Kidney (tissue), 13 donors: ENCODE measurements at regions not wholly inside any gene's neighbourhood (a gene's known extent, or its start where the extent isn't known, plus 50 kb on each side); places are given as distances from the start of the nearest gene placed in this dataset.

Source experiments
- DNase-seq, 5 donors: peaks; one replicate each; pipeline ENCODE4 v3.0.0-alpha.2; 2013 to 2020
- FAIRE-seq: peaks from 2 replicates; lab custom pipeline; 2012; peaks lifted over from hg19 to GRCh38; lab: Jason Lieb, UNC
- H3K27ac ChIP-seq, 2 donors: one replicate each; pipeline ENCODE4 v1.7.0; 2013; ENCODE audit warnings: low read depth in 2 of 2, low read length in 2 of 2, inconsistent platforms in 1 of 2
- H3K27me3 ChIP-seq: one replicate; pipeline ENCODE4 v1.7.1; 2013; ENCODE audit warnings: low read length, inconsistent platforms; ENCODE audit not compliant: control insufficient read depth, insufficient read depth
- H3K36me3 ChIP-seq, 3 donors: one replicate each; pipeline versions ENCODE4 v1.7.0 to v1.7.1; 2013; ENCODE audit warnings: low read length in 3 of 3, control low read depth in 1 of 3, inconsistent platforms in 1 of 3; ENCODE audit not compliant: insufficient read depth in 3 of 3, control insufficient read depth in 2 of 3
- H3K4me1 ChIP-seq, 3 donors: one replicate each; pipeline versions ENCODE4 v1.7.0 to v1.7.1; 2013; ENCODE audit warnings: low read length in 3 of 3, inconsistent platforms in 1 of 3, low read depth in 1 of 3; ENCODE audit not compliant: control insufficient read depth in 2 of 3, insufficient read depth in 2 of 3
- H3K4me3 ChIP-seq, 3 donors: one replicate each; pipeline versions ENCODE4 v1.7.0 to v1.8.1; 2013; ENCODE audit warnings: low read length in 3 of 3, control low read depth in 1 of 3, inconsistent platforms in 1 of 3
- H3K9ac ChIP-seq, 3 donors: one replicate each; pipeline versions ENCODE4 v1.7.0 to v1.7.1; 2013; ENCODE audit warnings: low read length in 3 of 3, control low read depth in 1 of 3, inconsistent platforms in 1 of 3
- H3K9me3 ChIP-seq, 3 donors: one replicate each; pipeline versions ENCODE4 v1.7.0 to v1.7.1; 2013; ENCODE audit warnings: low read length in 3 of 3, control low read depth in 1 of 3, inconsistent platforms in 1 of 3; ENCODE audit not compliant: control insufficient read depth in 2 of 3, insufficient read depth in 1 of 3
- CTCF ChIP-seq: IDR thresholded peaks from 3 replicates; pipeline ENCODE4 v1.5.1; 2012; ENCODE audit warnings: mild to moderate bottlenecking, moderate library complexity, borderline replicate concordance; ENCODE audit not compliant: insufficient read depth; ENCODE audit errors: extremely low read depth
- intact Hi-C: fragments of 100-400 bp; cut with DNase I; formaldehyde crosslinking; loops from one replicate; pipeline ENCODE4 v1.11.1; 2022
- donor health status: control.
- donor health status: control.
- donor health status: control.
- donor health status: control.
- donor health status: control.
- donor health status: DM: yes; HTN: yes; CAD: no.
- donor health status: Normal renal cell carcinoma (clear cell type).

GRCh38 chr5:93886917-93887361 lies 145.5 kb upstream of the POU5F2 start:
- Histone ChIP-seq H3K36me3 (no peaks in the 10 kb centered on the region), H3K4me1 (no peaks in the 10 kb centered on the region), H3K9me3 (no peaks in the 10 kb centered on the region), H3K27ac (no peak overlapping the region), H3K9ac (no peak overlapping the region), H3K4me3 (peak overlapping the region; percentile 26 to 31 (median 30)), H3K27me3 (no peaks in the 10 kb centered on the region)
- FAIRE-seq (no peak), DNase-seq (peak in 2 of 5 donors; percentile 29 to 37)
- intact Hi-C loops, result no loop called here
- no peak for TF ChIP-seq CTCF

GRCh38 chr5:93886098-93886806 lies 144.9 kb upstream of the POU5F2 start:
- TF ChIP-seq CTCF, result no peak
- H3K9me3 ChIP-seq, result no peaks in the 10 kb centered on the region
- no peaks in the 10 kb centered on the region for H3K36me3 ChIP-seq
- no peak for FAIRE-seq
- no peak overlapping the region for H3K27ac ChIP-seq
- peak overlapping the region in 1 of 3 donors; percentile 26 for H3K4me3 ChIP-seq
- peak in 1 of 5 donors; percentile 40 for DNase-seq
- H3K9ac ChIP-seq, result no peak overlapping the region
- intact Hi-C loops, result no loop called here
- H3K4me1 ChIP-seq, result no peaks in the 10 kb centered on the region
- H3K27me3 ChIP-seq, result no peaks in the 10 kb centered on the region

GRCh38 chr5:93884254-93884653 lies 142.9 kb upstream of the POU5F2 start:
- intact Hi-C loops, result no loop called here
- no peak for FAIRE-seq
- no peak overlapping the region for H3K27ac ChIP-seq

More at GRCh38 chr5:93884254-93884653, 142.9 kb upstream of the POU5F2 start:
- no peak for DNase-seq
- no peak overlapping the region for H3K4me3 ChIP-seq
- no peaks in the 10 kb centered on the region for H3K4me1 ChIP-seq
- H3K9ac ChIP-seq, result no peak overlapping the region
- H3K9me3 ChIP-seq, result no peaks in the 10 kb centered on the region
- H3K27me3 ChIP-seq, result no peaks in the 10 kb centered on the region
- H3K36me3 ChIP-seq, result no peaks in the 10 kb centered on the region
- no peak for TF ChIP-seq CTCF
